ENCODE measurements at regions not wholly inside any gene's neighbourhood (a gene's known extent, or its start where the extent isn't known, plus 50 kb on each side); places are given as distances from the start of the nearest gene placed in this dataset.

- DNase-seq (ENCODE audit: low spot score) = no peak
Observed at GRCh38 chr10:27446091-27446918, 57.8 kb upstream of the RAB18 start.

GRCh38 chr10:27445070-27445469 lies 59.0 kb upstream of the RAB18 start:
- no peaks in the 10 kb centered on the region for H3K4me1 Mint-ChIP-seq (ENCODE audit: unreplicated experiment)
- peaks cover 3% of the 10 kb centered on the region for H3K27me3 Mint-ChIP-seq (ENCODE audit: unreplicated experiment)

More at GRCh38 chr10:27446091-27446918, 57.8 kb upstream of the RAB18 start:
- no peak overlapping the region for H3K4me3 Mint-ChIP-seq (ENCODE audit: unreplicated experiment)
- no peak overlapping the region for H3K27ac Mint-ChIP-seq (ENCODE audit: unreplicated experiment)
- H3K4me1 Mint-ChIP-seq (ENCODE audit: unreplicated experiment) = no peaks in the 10 kb centered on the region
- H3K36me3 Mint-ChIP-seq (ENCODE audit: low read depth, unreplicated experiment) = no peaks in the 10 kb centered on the region
- no peaks in the 10 kb centered on the region for H3K9me3 Mint-ChIP-seq (ENCODE audit: unreplicated experiment)
- TF ChIP-seq, protein P1, sequence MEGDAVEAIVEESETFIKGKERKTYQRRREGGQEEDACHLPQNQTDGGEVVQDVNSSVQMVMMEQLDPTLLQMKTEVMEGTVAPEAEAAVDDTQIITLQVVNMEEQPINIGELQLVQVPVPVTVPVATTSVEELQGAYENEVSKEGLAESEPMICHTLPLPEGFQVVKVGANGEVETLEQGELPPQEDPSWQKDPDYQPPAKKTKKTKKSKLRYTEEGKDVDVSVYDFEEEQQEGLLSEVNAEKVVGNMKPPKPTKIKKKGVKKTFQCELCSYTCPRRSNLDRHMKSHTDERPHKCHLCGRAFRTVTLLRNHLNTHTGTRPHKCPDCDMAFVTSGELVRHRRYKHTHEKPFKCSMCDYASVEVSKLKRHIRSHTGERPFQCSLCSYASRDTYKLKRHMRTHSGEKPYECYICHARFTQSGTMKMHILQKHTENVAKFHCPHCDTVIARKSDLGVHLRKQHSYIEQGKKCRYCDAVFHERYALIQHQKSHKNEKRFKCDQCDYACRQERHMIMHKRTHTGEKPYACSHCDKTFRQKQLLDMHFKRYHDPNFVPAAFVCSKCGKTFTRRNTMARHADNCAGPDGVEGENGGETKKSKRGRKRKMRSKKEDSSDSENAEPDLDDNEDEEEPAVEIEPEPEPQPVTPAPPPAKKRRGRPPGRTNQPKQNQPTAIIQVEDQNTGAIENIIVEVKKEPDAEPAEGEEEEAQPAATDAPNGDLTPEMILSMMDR (IDR thresholded peaks at IDR 0.05; ENCODE audit: unreplicated experiment) = peak; percentile 50
- peaks cover 3% of the 10 kb centered on the region for H3K27me3 Mint-ChIP-seq (ENCODE audit: unreplicated experiment)

GRCh38 chr10:27440478-27440877 lies 63.6 kb upstream of the RAB18 start:
- Mint-ChIP-seq H3K36me3 (ENCODE audit: low read depth, unreplicated experiment) (no peaks in the 10 kb centered on the region), H3K4me3 (ENCODE audit: unreplicated experiment) (no peak overlapping the region), H3K9me3 (ENCODE audit: unreplicated experiment) (no peaks in the 10 kb centered on the region), H3K27me3 (ENCODE audit: unreplicated experiment) (no peaks in the 10 kb centered on the region), H3K4me1 (ENCODE audit: unreplicated experiment) (no peaks in the 10 kb centered on the region), H3K27ac (ENCODE audit: unreplicated experiment) (no peak overlapping the region)
- no peak for DNase-seq (ENCODE audit: low spot score)
- TF ChIP-seq, protein P1 (IDR thresholded peaks at IDR 0.05; ENCODE audit: unreplicated experiment) = no peak

More at GRCh38 chr10:27445070-27445469, 59.0 kb upstream of the RAB18 start:
- no peak overlapping the region for H3K4me3 Mint-ChIP-seq (ENCODE audit: unreplicated experiment)
- no peak for DNase-seq (ENCODE audit: low spot score)
- no peak overlapping the region for H3K27ac Mint-ChIP-seq (ENCODE audit: unreplicated experiment)
- TF ChIP-seq, protein P1 (IDR thresholded peaks at IDR 0.05; ENCODE audit: unreplicated experiment) = no peak
- H3K9me3 Mint-ChIP-seq (ENCODE audit: unreplicated experiment) = no peaks in the 10 kb centered on the region
- H3K36me3 Mint-ChIP-seq (ENCODE audit: low read depth, unreplicated experiment) = no peaks in the 10 kb centered on the region

DNA sequence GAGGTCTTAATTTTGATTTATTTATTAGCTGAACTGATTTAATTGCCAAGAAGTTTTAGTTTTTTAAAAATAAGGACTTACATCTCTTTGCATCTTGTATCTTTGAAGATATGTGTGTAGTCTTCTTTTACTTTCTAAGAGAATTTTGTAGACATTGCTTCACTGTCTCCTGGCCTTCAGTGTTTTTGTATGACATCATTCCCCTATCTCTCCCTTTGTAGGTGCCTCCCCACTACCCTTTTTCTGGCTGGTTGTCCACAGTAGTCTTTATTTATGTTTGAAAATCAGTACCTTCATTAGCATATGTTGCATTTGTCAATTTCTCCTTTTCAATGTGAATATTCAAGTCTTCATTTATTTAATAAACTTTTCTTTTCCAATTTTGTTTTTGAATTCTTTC lies 64.1 kb upstream of the RAB18 start:
- H3K9me3 Mint-ChIP-seq (ENCODE audit: unreplicated experiment) = no peaks in the 10 kb centered on the region
- TF ChIP-seq, protein P1 (IDR thresholded peaks at IDR 0.05; ENCODE audit: unreplicated experiment) = no peak
- no peak for DNase-seq (ENCODE audit: low spot score)
- H3K4me1 Mint-ChIP-seq (ENCODE audit: unreplicated experiment) = no peaks in the 10 kb centered on the region
- no peak overlapping the region for H3K27ac Mint-ChIP-seq (ENCODE audit: unreplicated experiment)
- no peaks in the 10 kb centered on the region for H3K27me3 Mint-ChIP-seq (ENCODE audit: unreplicated experiment)
- no peak overlapping the region for H3K4me3 Mint-ChIP-seq (ENCODE audit: unreplicated experiment)
- no peaks in the 10 kb centered on the region for H3K36me3 Mint-ChIP-seq (ENCODE audit: low read depth, unreplicated experiment)

DNA sequence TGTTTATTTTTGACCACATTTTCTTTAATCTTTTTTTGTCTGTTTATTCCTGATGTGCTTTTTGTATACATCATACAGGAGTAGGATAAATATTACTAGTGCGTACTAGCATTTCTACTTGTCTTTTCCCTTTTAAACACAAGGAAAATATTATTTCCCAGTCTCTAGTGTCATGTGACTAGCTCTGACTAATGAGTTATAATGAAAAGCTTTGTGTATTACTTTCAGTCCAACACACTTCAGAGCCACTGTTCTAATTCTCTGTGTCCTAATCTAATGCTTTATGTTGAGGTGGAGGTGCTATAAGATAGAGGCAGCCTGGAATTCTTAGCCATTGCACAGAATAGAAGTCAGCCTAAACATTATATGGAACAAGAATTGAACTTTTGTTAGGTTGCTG lies 65.0 kb upstream of the RAB18 start:
- no peaks in the 10 kb centered on the region for H3K36me3 Mint-ChIP-seq (ENCODE audit: low read depth, unreplicated experiment)
- no peak overlapping the region for H3K4me3 Mint-ChIP-seq (ENCODE audit: unreplicated experiment)
- H3K27me3 Mint-ChIP-seq (ENCODE audit: unreplicated experiment) = no peaks in the 10 kb centered on the region
- DNase-seq (ENCODE audit: low spot score) = no peak
- no peak overlapping the region for H3K27ac Mint-ChIP-seq (ENCODE audit: unreplicated experiment)
- no peaks in the 10 kb centered on the region for H3K9me3 Mint-ChIP-seq (ENCODE audit: unreplicated experiment)
- TF ChIP-seq, protein P1 (IDR thresholded peaks at IDR 0.05; ENCODE audit: unreplicated experiment) = no peak
- no peaks in the 10 kb centered on the region for H3K4me1 Mint-ChIP-seq (ENCODE audit: unreplicated experiment)
